ENCODE measurements at regions not wholly inside any gene's neighbourhood (a gene's known extent, or its start where the extent isn't known, plus 50 kb on each side); places are given as distances from the start of the nearest gene placed in this dataset.

DNA sequence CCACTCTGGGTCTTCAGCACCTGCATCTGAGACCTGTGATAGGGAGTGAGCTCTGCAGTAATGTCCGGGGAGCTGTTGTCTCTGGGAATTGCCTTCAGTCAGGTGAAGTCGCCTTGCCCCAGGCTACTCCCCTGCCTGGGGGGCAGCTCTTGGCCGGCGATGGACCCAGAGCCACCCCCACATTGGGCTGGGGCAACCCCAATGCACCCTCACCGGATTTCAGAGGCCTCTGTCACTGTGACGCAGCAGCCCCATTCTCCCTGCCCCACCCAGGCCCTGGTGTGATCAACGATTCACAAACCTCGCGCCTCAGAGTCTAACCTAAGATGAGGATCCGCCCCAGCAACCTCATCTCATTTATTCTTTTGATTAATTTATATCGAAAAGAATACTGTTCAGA, 303.6 kb downstream of the NDUFA10 start:
- TF ChIP-seq EZH2 (IDR thresholded peaks at IDR 0.05; ENCODE audit: borderline replicate concordance, control insufficient read depth, low read depth, low read length) (no peak), TCF7 (IDR thresholded peaks at IDR 0.05; ENCODE audit: borderline replicate concordance) (no peak), CHD4 (IDR thresholded peaks at IDR 0.05) (no peak), SIN3A (IDR thresholded peaks at IDR 0.05; ENCODE audit: low read depth, low read length) (no peak), CREB1 (IDR thresholded peaks at IDR 0.05; ENCODE audit: low read depth) (no peak), SUZ12 (IDR thresholded peaks at IDR 0.05; ENCODE audit: unreplicated experiment) (no peak), RAD21 (IDR thresholded peaks at IDR 0.05; ENCODE audit: insufficient read depth, low read depth, low read length) (no peak), EGR1 (IDR thresholded peaks at IDR 0.05; ENCODE audit: borderline replicate concordance in 1 of 2, low read depth in 2 of 2, low read length in 2 of 2) (no peak), RCOR1 (conservative IDR thresholded peaks at IDR 0.05; ENCODE audit: low read depth, low read length) (no peak), KAT2A (conservative IDR thresholded peaks at IDR 0.05; ENCODE audit: control insufficient read depth, low read depth, low read length) (no peak), JUND (IDR thresholded peaks at IDR 0.05; ENCODE audit: low read depth, low read length) (no peak)
- TF ChIP-seq, protein P1, sequence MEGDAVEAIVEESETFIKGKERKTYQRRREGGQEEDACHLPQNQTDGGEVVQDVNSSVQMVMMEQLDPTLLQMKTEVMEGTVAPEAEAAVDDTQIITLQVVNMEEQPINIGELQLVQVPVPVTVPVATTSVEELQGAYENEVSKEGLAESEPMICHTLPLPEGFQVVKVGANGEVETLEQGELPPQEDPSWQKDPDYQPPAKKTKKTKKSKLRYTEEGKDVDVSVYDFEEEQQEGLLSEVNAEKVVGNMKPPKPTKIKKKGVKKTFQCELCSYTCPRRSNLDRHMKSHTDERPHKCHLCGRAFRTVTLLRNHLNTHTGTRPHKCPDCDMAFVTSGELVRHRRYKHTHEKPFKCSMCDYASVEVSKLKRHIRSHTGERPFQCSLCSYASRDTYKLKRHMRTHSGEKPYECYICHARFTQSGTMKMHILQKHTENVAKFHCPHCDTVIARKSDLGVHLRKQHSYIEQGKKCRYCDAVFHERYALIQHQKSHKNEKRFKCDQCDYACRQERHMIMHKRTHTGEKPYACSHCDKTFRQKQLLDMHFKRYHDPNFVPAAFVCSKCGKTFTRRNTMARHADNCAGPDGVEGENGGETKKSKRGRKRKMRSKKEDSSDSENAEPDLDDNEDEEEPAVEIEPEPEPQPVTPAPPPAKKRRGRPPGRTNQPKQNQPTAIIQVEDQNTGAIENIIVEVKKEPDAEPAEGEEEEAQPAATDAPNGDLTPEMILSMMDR (IDR thresholded peaks at IDR 0.05 in 2 of 3, conservative IDR thresholded peaks at IDR 0.05 in 1 of 3; ENCODE audit: control insufficient read depth in 2 of 3, extremely low read depth in 1 of 3, insufficient read depth in 1 of 3, low read depth in 3 of 3, low read length in 3 of 3), result no peak
- TF ChIP-seq, protein P2, sequence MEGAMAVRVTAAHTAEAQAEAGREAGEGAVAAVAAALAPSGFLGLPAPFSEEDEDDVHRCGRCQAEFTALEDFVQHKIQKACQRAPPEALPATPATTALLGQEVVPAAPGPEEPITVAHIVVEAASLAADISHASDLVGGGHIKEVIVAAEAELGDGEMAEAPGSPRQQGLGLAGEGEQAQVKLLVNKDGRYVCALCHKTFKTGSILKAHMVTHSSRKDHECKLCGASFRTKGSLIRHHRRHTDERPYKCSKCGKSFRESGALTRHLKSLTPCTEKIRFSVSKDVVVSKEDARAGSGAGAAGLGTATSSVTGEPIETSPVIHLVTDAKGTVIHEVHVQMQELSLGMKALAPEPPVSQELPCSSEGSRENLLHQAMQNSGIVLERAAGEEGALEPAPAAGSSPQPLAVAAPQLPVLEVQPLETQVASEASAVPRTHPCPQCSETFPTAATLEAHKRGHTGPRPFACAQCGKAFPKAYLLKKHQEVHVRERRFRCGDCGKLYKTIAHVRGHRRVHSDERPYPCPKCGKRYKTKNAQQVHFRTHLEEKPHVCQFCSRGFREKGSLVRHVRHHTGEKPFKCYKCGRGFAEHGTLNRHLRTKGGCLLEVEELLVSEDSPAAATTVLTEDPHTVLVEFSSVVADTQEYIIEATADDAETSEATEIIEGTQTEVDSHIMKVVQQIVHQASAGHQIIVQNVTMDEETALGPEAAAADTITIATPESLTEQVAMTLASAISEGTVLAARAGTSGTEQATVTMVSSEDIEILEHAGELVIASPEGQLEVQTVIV (IDR thresholded peaks at IDR 0.05; ENCODE audit: borderline replicate concordance, partially characterized antibody), result no peak

All from GM12878 (cell line).